NK-92 treated with Interleukin-12 subunit alpha and Interleukin-12 subunit beta, amount 100 ng/mL, for 24 hours (cell line): ENCODE measurements at regions not wholly inside any gene's neighbourhood (a gene's known extent, or its start where the extent isn't known, plus 50 kb on each side); places are given as distances from the start of the nearest gene placed in this dataset.
"Not testable (repeated sequence)": the region's sequence is repeated elsewhere in the genome, so short reads cannot be mapped to it uniquely, and the experiment has no call there.

Source experiments
- DNase-seq: peaks from one replicate; lab custom pipeline; 2025; lab: John Stamatoyannopoulos, UW

- no peak for DNase-seq
Measured at GRCh38 chr6:103326760-103327757, 1532.7 kb downstream of the HACE1 start.

- DNase-seq = no peak
Measured at GRCh38 chr6:103313432-103313831, 1546.3 kb downstream of the HACE1 start.

GRCh38 chr6:103294376-103294775 is 1565.3 kb downstream of the HACE1 start:
- not testable (repeated sequence) for DNase-seq

- no peak for DNase-seq
Measured at GRCh38 chr6:103284835-103285234, 1574.9 kb downstream of the HACE1 start.

GRCh38 chr6:103280417-103280816 is 1579.3 kb downstream of the HACE1 start:
- no peak for DNase-seq

- no peak for DNase-seq
Measured at GRCh38 chr6:103277936-103278335, 1581.8 kb downstream of the HACE1 start.

- DNase-seq = no peak
Measured at GRCh38 chr6:103273048-103273447, 1586.7 kb downstream of the HACE1 start.

GRCh38 chr6:103269581-103269980 is 1590.1 kb downstream of the HACE1 start:
- no peak for DNase-seq

GRCh38 chr6:103268335-103268734 is 1591.4 kb downstream of the HACE1 start:
- no peak for DNase-seq

GRCh38 chr6:103264020-103264419 is 1595.7 kb downstream of the HACE1 start:
- DNase-seq = no peak

GRCh38 chr6:103255132-103255531 is 1604.6 kb downstream of the HACE1 start:
- no peak for DNase-seq

GRCh38 chr6:103236923-103237322 is 1622.8 kb downstream of the HACE1 start:
- DNase-seq = no peak

GRCh38 chr6:103231181-103231580 is 1628.5 kb downstream of the HACE1 start:
- no peak for DNase-seq

- DNase-seq = no peak
Measured at GRCh38 chr6:103215847-103216246, 1643.9 kb downstream of the HACE1 start.

- DNase-seq = no peak
Measured at GRCh38 chr6:103210686-103211085, 1649.0 kb downstream of the HACE1 start.

- no peak for DNase-seq
Measured at GRCh38 chr6:103198386-103198785, 1661.3 kb downstream of the HACE1 start.

- no peak for DNase-seq
Measured at GRCh38 chr6:103193413-103193812, 1666.3 kb downstream of the HACE1 start.

- DNase-seq = no peak
Measured at GRCh38 chr6:103191391-103192093, 1668.2 kb downstream of the HACE1 start.

- no peak for DNase-seq
Measured at GRCh38 chr6:103184776-103185175, 1674.9 kb downstream of the HACE1 start.

- DNase-seq = no peak
Measured at GRCh38 chr6:103183831-103184411, 1675.8 kb downstream of the HACE1 start.

GRCh38 chr6:103178193-103178592 is 1681.5 kb downstream of the HACE1 start:
- DNase-seq = no peak

- DNase-seq = no peak
Measured at GRCh38 chr6:103177791-103178190, 1681.9 kb downstream of the HACE1 start.

- DNase-seq = no peak
Measured at GRCh38 chr6:103175056-103175455, 1684.7 kb downstream of the HACE1 start.
